Smooth muscle cell (in vitro differentiated cells): ENCODE measurements at regions not wholly inside any gene's neighbourhood (a gene's known extent, or its start where the extent isn't known, plus 50 kb on each side); places are given as distances from the start of the nearest gene placed in this dataset.
"Not testable (repeated sequence)": the region's sequence is repeated elsewhere in the genome, so short reads cannot be mapped to it uniquely, and the experiment has no call there.

Experiments used
- DNase-seq: peaks from one replicate; lab custom pipeline; 2025; ENCODE audit not compliant: unreplicated experiment; lab: John Stamatoyannopoulos, UW
- H2AFZ ChIP-seq: fragments of 200-600 bp; sonication (generic); 2 replicates; pipeline ENCODE4 v1.6.0; 2016; ENCODE audit warnings: antibody characterized with exemption, low read depth, mild to moderate bottlenecking
- H3F3A ChIP-seq: fragments of 200-600 bp; sonication (generic); 2 replicates; pipeline ENCODE4 v1.6.0; 2017; ENCODE audit warnings: antibody characterized with exemption, low read depth
- H3K27ac ChIP-seq: fragments of 200-600 bp; sonication (generic); 2 replicates; pipeline ENCODE4 v1.5.1; 2016; ENCODE audit warnings: low read depth, mild to moderate bottlenecking
- H3K27me3 ChIP-seq: fragments of 200-600 bp; sonication (generic); 2 replicates; pipeline ENCODE4 v1.6.1; 2016; ENCODE audit warnings: low read depth, mild to moderate bottlenecking
- H3K36me3 ChIP-seq: fragments of 200-600 bp; sonication (generic); 2 replicates; pipeline ENCODE4 v1.5.1; 2016; ENCODE audit warnings: low read depth
- H3K4me1 ChIP-seq: fragments of 200-600 bp; sonication (generic); 2 replicates; pipeline ENCODE4 v1.5.1; 2016; ENCODE audit warnings: low read depth
- H3K4me2 ChIP-seq: fragments of 200-600 bp; sonication (generic); 2 replicates; pipeline ENCODE4 v1.6.0; 2016; ENCODE audit warnings: mild to moderate bottlenecking
- H3K4me3 ChIP-seq: fragments of 200-600 bp; sonication (generic); 2 replicates; pipeline ENCODE4 v1.5.1; 2016; ENCODE audit warnings: mild to moderate bottlenecking
- H3K79me2 ChIP-seq: fragments of 200-600 bp; sonication (generic); 2 replicates; pipeline ENCODE4 v1.6.0; 2016; ENCODE audit warnings: low read depth, mild to moderate bottlenecking
- H3K9ac ChIP-seq: fragments of 200-600 bp; sonication (generic); 2 replicates; pipeline ENCODE4 v1.6.0; 2016; ENCODE audit warnings: low read depth
- H3K9me3 ChIP-seq: fragments of 200-600 bp; sonication (generic); replicated peaks from 2 replicates; pipeline ENCODE4 v1.5.1; 2016; ENCODE audit warnings: low read depth
- H4K20me1 ChIP-seq: fragments of 200-600 bp; sonication (generic); 2 replicates; pipeline ENCODE4 v1.6.0; 2016; ENCODE audit warnings: low read depth
- CTCF ChIP-seq: fragments of 200-600 bp; sonication (generic); IDR thresholded peaks from 2 replicates; pipeline ENCODE4 v1.5.1; 2017; ENCODE audit warnings: borderline replicate concordance, mild to moderate bottlenecking, antibody characterized with exemption; ENCODE audit not compliant: insufficient read depth, poor library complexity, severe bottlenecking
- WGBS: methylation state at CpG from one replicate; pipeline ENCODE4 v1.1.7; 2016; ENCODE audit warnings: low lambda C conversion rate; 5-methylcytosine and 5-hydroxymethylcytosine counted together

DNA sequence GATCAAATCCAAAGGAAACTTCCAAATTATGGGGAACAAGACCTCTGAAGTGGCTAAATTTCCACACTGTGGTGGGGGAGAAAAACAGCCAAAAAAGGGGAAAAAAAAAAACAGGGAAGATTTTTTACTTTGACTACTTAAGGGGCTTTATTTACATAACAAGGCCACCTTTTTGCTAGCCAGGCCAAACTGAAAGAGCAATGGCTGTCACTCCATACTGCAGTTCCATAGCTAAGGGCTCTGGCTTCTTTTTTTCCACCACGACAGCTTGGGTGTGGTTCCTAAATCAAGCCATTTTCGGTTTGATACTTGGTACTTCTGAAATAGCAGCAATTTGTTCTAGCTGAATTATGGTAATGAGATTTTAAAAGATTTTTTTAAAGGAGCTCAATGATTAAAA, 76.4 kb upstream of the ANTXRL start:
- not testable (repeated sequence) for H3K4me1 ChIP-seq, H3F3A ChIP-seq, H3K36me3 ChIP-seq, H3K4me3 ChIP-seq, H2AFZ ChIP-seq, H3K27me3 ChIP-seq, DNase-seq, H3K9ac ChIP-seq, H3K9me3 ChIP-seq, H4K20me1 ChIP-seq, H3K4me2 ChIP-seq, H3K27ac ChIP-seq, H3K79me2 ChIP-seq
- no CpG with 5 or more reads among the region's 2 CpGs for WGBS

GRCh38 chr10:46215426-46215825, 71.4 kb upstream of the ANTXRL start:
- no peak for DNase-seq
- Histone ChIP-seq H3K4me2 (no peak overlapping the region), H3K27me3 (no peaks in the 10 kb centered on the region), H3F3A (no peaks in the 10 kb centered on the region), H3K79me2 (no peaks in the 10 kb centered on the region), H3K4me3 (no peak overlapping the region), H4K20me1 (no peaks in the 10 kb centered on the region), H3K36me3 (no peaks in the 10 kb centered on the region), H3K27ac (no peak overlapping the region), H3K9ac (no peak overlapping the region), H2AFZ (no peak overlapping the region), H3K4me1 (no peaks in the 10 kb centered on the region), H3K9me3 (no peaks in the 10 kb centered on the region)
- TF ChIP-seq CTCF: no peak
- WGBS: 98% methylated on average over 4 of the region's 4 CpGs

DNA sequence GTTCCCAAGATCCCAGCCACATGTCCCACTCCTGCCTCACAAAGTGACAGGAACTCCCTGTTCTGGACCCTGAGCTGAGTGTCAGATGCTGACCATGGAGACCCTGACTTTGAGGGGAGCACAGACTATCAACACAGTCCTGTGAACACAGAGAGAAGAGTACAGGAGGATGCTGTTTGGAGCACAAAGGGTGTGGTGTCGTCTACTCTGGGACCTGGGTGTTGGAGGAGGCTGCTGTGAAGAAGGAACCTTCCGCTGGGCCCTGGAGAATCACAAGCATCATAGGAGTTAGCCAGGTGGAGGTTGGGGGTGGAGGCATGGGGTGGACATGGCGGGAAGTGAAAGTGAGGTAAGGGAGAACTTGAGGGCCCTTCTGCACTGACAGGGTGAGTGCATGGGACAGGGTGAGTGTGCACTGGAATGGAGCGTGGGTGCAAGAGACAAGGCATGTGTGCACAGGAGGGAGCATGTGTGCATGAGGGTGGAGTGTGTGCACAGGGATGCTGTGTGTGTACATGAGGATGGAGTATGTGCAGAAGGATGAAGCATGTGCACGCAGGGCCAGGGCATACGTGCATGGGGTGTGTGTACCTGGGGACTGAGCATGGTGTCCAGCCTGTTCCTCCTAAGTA, 70.7 kb upstream of the ANTXRL start:
- 94% methylated on average over 6 of the region's 6 CpGs for WGBS
- H4K20me1 ChIP-seq: no peaks in the 10 kb centered on the region
- H2AFZ ChIP-seq: no peak overlapping the region
- no peaks in the 10 kb centered on the region for H3K79me2 ChIP-seq
- H3K27ac ChIP-seq: no peak overlapping the region
- no peak overlapping the region for H3K4me2 ChIP-seq
- no peak for DNase-seq
- no peaks in the 10 kb centered on the region for H3K9me3 ChIP-seq
- no peaks in the 10 kb centered on the region for H3F3A ChIP-seq
- no peaks in the 10 kb centered on the region for H3K36me3 ChIP-seq
- H3K4me1 ChIP-seq: no peaks in the 10 kb centered on the region
- no peaks in the 10 kb centered on the region for H3K27me3 ChIP-seq
- no peak overlapping the region for H3K4me3 ChIP-seq
- no peak overlapping the region for H3K9ac ChIP-seq
- no peak for TF ChIP-seq CTCF

GRCh38 chr10:46216836-46217751, 69.7 kb upstream of the ANTXRL start:
- no peak for TF ChIP-seq CTCF
- Histone ChIP-seq H3K36me3 (no peaks in the 10 kb centered on the region), H3K79me2 (no peaks in the 10 kb centered on the region), H3K4me1 (no peaks in the 10 kb centered on the region), H3K27ac (no peak overlapping the region), H3K4me2 (no peak overlapping the region), H3K4me3 (no peak overlapping the region), H3K9me3 (no peaks in the 10 kb centered on the region), H3K9ac (no peak overlapping the region), H3F3A (no peaks in the 10 kb centered on the region), H4K20me1 (no peaks in the 10 kb centered on the region), H2AFZ (no peak overlapping the region), H3K27me3 (no peaks in the 10 kb centered on the region)
- no peak for DNase-seq
- 79% methylated on average over 17 of the region's 17 CpGs for WGBS
